Brain microvascular endothelial cell (primary cell): ENCODE measurements at regions not wholly inside any gene's neighbourhood (a gene's known extent, or its start where the extent isn't known, plus 50 kb on each side); places are given as distances from the start of the nearest gene placed in this dataset.

Experiments used
- DNase-seq: peaks from one replicate; pipeline ENCODE4 v3.0.0-alpha.2; 2020
- H3K27ac ChIP-seq: fragments of 250-450 bp; sonication (Bioruptor Pico); 2 replicates; pipeline ENCODE4 v1.5.1; 2020; ENCODE audit warnings: mild to moderate bottlenecking, moderate library complexity
- H3K27me3 ChIP-seq: fragments of 250-450 bp; sonication (Bioruptor Pico); replicated peaks from 2 replicates; pipeline ENCODE4 v1.5.1; 2020; ENCODE audit warnings: mild to moderate bottlenecking
- H3K36me3 ChIP-seq: fragments of 250-450 bp; sonication (Bioruptor Pico); replicated peaks from 2 replicates; pipeline ENCODE4 v1.5.1; 2020; ENCODE audit warnings: mild to moderate bottlenecking
- H3K4me3 ChIP-seq: 2 replicates; pipeline ENCODE4 v1.5.1; 2011; ENCODE audit warnings: low read depth, mild to moderate bottlenecking, control low read depth, low read length, moderate library complexity
- in situ Hi-C: cut with HindIII; loops from 2 replicates; pipeline ENCODE4 v1.10.0; 2017; ENCODE audit warnings: low sequenced_read_pairs, low pct_ligation_motif_present
- TF ChIP-seq, protein P1 (sequence below): IDR thresholded peaks from 2 replicates; pipeline ENCODE4 v1.5.1; 2011; ENCODE audit warnings: low read depth, mild to moderate bottlenecking, moderate library complexity, low read length, control low read depth, inconsistent platforms; ENCODE audit errors: missing control alignments

- in situ Hi-C loops, result no loop called here
Observed at GRCh38 chr6:129771678-129772077, 61.7 kb upstream of the ARHGAP18 start.

DNA sequence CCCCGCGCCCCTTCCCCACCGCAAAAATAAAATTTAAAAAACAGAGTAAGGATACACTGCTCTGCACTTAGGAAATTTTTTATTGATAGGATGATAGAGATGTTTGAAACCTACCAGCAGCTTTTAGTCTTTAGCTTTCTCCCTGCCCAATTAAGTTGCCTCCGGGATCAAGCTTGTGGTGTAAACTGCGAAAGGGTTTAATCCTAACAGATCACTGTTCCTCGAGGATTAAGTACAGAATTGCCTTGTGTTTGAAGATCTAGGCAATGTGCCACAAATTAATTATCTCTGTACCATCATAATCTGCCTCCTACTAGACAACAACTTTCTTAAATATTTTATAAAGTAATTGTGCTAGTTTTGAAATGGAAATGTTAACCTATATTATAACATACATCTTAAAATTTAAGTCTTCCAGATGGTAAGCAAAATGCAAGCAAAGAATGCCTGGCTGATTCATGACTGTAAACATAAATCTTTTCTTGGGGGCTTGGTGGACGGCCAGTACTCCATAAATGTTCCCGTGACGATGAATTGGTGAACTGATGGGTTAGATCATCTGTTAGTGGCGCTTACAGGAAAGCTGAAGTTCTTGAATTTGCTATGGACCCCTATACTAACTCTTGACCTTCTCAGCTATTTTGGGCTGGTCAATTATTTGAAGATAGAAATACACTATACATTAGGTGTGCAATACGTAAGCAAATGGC is 58.0 kb upstream of the ARHGAP18 start:
- H3K4me3 ChIP-seq, result peak overlapping the region; percentile 56
- DNase-seq, result no peak
- H3K27me3 ChIP-seq, result no peaks in the 10 kb centered on the region
- TF ChIP-seq, protein P1, sequence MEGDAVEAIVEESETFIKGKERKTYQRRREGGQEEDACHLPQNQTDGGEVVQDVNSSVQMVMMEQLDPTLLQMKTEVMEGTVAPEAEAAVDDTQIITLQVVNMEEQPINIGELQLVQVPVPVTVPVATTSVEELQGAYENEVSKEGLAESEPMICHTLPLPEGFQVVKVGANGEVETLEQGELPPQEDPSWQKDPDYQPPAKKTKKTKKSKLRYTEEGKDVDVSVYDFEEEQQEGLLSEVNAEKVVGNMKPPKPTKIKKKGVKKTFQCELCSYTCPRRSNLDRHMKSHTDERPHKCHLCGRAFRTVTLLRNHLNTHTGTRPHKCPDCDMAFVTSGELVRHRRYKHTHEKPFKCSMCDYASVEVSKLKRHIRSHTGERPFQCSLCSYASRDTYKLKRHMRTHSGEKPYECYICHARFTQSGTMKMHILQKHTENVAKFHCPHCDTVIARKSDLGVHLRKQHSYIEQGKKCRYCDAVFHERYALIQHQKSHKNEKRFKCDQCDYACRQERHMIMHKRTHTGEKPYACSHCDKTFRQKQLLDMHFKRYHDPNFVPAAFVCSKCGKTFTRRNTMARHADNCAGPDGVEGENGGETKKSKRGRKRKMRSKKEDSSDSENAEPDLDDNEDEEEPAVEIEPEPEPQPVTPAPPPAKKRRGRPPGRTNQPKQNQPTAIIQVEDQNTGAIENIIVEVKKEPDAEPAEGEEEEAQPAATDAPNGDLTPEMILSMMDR, result no peak
- in situ Hi-C loops, result no loop called here
- H3K27ac ChIP-seq, result no peak overlapping the region
- H3K36me3 ChIP-seq, result no peaks in the 10 kb centered on the region

More at GRCh38 chr6:129771678-129772077, 61.7 kb upstream of the ARHGAP18 start:
- no peaks in the 10 kb centered on the region for H3K27me3 ChIP-seq
- H3K36me3 ChIP-seq, result no peaks in the 10 kb centered on the region
- TF ChIP-seq, protein P1, result no peak
- H3K4me3 ChIP-seq, result no peak overlapping the region
- no peak overlapping the region for H3K27ac ChIP-seq
- no peak for DNase-seq

GRCh38 chr6:129766959-129767728 is 57.2 kb upstream of the ARHGAP18 start:
- peak; percentile 69 for DNase-seq
- TF ChIP-seq, protein P1, result no peak
- H3K27ac ChIP-seq, result no peak overlapping the region

GRCh38 chr6:129764761-129765407 is 54.9 kb upstream of the ARHGAP18 start:
- TF ChIP-seq, protein P1, result no peak
- no peak for DNase-seq
- no peaks in the 10 kb centered on the region for H3K27me3 ChIP-seq

More at GRCh38 chr6:129766959-129767728, 57.2 kb upstream of the ARHGAP18 start:
- H3K27me3 ChIP-seq, result no peaks in the 10 kb centered on the region
- no peaks in the 10 kb centered on the region for H3K36me3 ChIP-seq
- H3K4me3 ChIP-seq, result peak overlapping the region; percentile 56
- in situ Hi-C loops, result no loop called here

GRCh38 chr6:129759796-129760605 is 50.0 kb upstream of the ARHGAP18 start:
- in situ Hi-C loops, result no loop called here
- Histone ChIP-seq H3K27me3 (no peaks in the 10 kb centered on the region), H3K27ac (no peak overlapping the region), H3K4me3 (no peak overlapping the region), H3K36me3 (no peaks in the 10 kb centered on the region)
- TF ChIP-seq, protein P1, result no peak
- no peak for DNase-seq

More at GRCh38 chr6:129764761-129765407, 54.9 kb upstream of the ARHGAP18 start:
- Histone ChIP-seq H3K36me3 (no peaks in the 10 kb centered on the region), H3K27ac (no peak overlapping the region), H3K4me3 (no peak overlapping the region)
- in situ Hi-C loops, result no loop called here
